CD4-positive, CD25-positive, alpha-beta regulatory T cell (primary cell): ENCODE measurements at regions not wholly inside any gene's neighbourhood (a gene's known extent, or its start where the extent isn't known, plus 50 kb on each side); places are given as distances from the start of the nearest gene placed in this dataset.

Experiments
- ATAC-seq, 2 donors: fragments of 150-1000 bp; cut with Tn5 transposase; one replicate each; pipeline ENCODE4 v1.10.0; 2021; ENCODE audit warnings: low read depth in 2 of 2, moderate number of reproducible peaks in 2 of 2, moderate library complexity in 1 of 2
- DNase-seq, 3 donors: peaks; one replicate each; pipeline versions ENCODE4 v3.0.0 to v3.0.0-alpha.2; 2012 to 2022; ENCODE audit warnings: mixed read lengths in 1 of 3
- H3K27ac ChIP-seq: one replicate; pipeline ENCODE4 v1.7.0; 2013; ENCODE audit warnings: mild to moderate bottlenecking, low read length; ENCODE audit not compliant: insufficient read depth, poor library complexity, severe bottlenecking
- H3K27me3 ChIP-seq: one replicate; pipeline ENCODE4 v1.7.0; 2013; ENCODE audit warnings: low read length; ENCODE audit not compliant: control insufficient read depth, insufficient read depth
- H3K36me3 ChIP-seq: one replicate; pipeline ENCODE4 v1.7.0; 2013; ENCODE audit warnings: mild to moderate bottlenecking, low read length, moderate library complexity; ENCODE audit not compliant: control insufficient read depth, insufficient read depth
- H3K4me1 ChIP-seq: 2 replicates; pipeline ENCODE4 v1.7.0; 2013; ENCODE audit warnings: mild to moderate bottlenecking, low read length; ENCODE audit not compliant: insufficient read depth, control insufficient read depth, poor library complexity, severe bottlenecking
- H3K4me3 ChIP-seq: one replicate; pipeline ENCODE4 v1.7.0; 2013; ENCODE audit warnings: low read depth, mild to moderate bottlenecking, low read length, moderate library complexity
- H3K9me3 ChIP-seq, 2 experiments: 1 replicate in 1 of 2; 2 replicates in 1 of 2; pipeline ENCODE4 v1.7.0; 2013; ENCODE audit warnings: low read length in 2 of 2, mild to moderate bottlenecking in 1 of 2, moderate library complexity in 1 of 2; ENCODE audit not compliant: control insufficient read depth in 2 of 2
- H3K27ac Mint-ChIP-seq, 3 donors: one replicate each; pipeline ENCODE4 v1.8.0; 2020 to 2022; ENCODE audit warnings: mild to moderate bottlenecking in 3 of 3, mixed read lengths in 3 of 3, moderate library complexity in 2 of 3
- H3K27me3 Mint-ChIP-seq: one replicate; pipeline ENCODE4 v1.8.0; 2022; ENCODE audit warnings: mild to moderate bottlenecking, mixed read lengths
- H3K36me3 Mint-ChIP-seq: one replicate; pipeline ENCODE4 v1.8.0; 2020; ENCODE audit warnings: mixed read lengths
- H3K4me1 Mint-ChIP-seq, 4 donors: one replicate each; pipeline ENCODE4 v1.8.0; 2020 to 2022; ENCODE audit warnings: mixed read lengths in 4 of 4, mild to moderate bottlenecking in 1 of 4
- H3K4me3 Mint-ChIP-seq, 4 donors: one replicate each; pipeline ENCODE4 v1.8.0; 2020 to 2022; ENCODE audit warnings: mild to moderate bottlenecking in 4 of 4, mixed read lengths in 4 of 4, moderate library complexity in 3 of 4
- H3K9me3 Mint-ChIP-seq, 7 donors: one replicate each; pipeline ENCODE4 v1.8.0; 2020 to 2022; ENCODE audit warnings: mixed read lengths in 7 of 7, mild to moderate bottlenecking in 3 of 7, moderate library complexity in 2 of 7

- H3K27me3 Mint-ChIP-seq: no peaks in the 10 kb centered on the region
- ATAC-seq (no peak), DNase-seq (no peak)
- Histone ChIP-seq H3K36me3 (no peaks in the 10 kb centered on the region), H3K27me3 (no peaks in the 10 kb centered on the region), H3K27ac (no peak overlapping the region), H3K9me3 (no peaks in the 10 kb centered on the region), H3K4me1 (no peaks in the 10 kb centered on the region), H3K4me3 (no peak overlapping the region)
- H3K9me3 Mint-ChIP-seq: peaks cover 0 to 2% (median 0%) of the 10 kb centered on the region in 7 donors
- H3K4me1 Mint-ChIP-seq: no peaks in the 10 kb centered on the region
- H3K4me3 Mint-ChIP-seq: no peak overlapping the region
- H3K36me3 Mint-ChIP-seq: no peaks in the 10 kb centered on the region
- no peak overlapping the region for H3K27ac Mint-ChIP-seq
These were observed 648.3 kb upstream of the CFAP20DC start for GRCh38 chr3:59698091-59698490.

GRCh38 chr3:59696783-59697182, 647.0 kb upstream of the CFAP20DC start:
- Histone ChIP-seq H3K36me3 (no peaks in the 10 kb centered on the region), H3K4me1 (no peaks in the 10 kb centered on the region), H3K9me3 (no peaks in the 10 kb centered on the region), H3K4me3 (no peak overlapping the region), H3K27me3 (no peaks in the 10 kb centered on the region), H3K27ac (no peak overlapping the region)
- H3K27me3 Mint-ChIP-seq: no peaks in the 10 kb centered on the region
- no peak overlapping the region for H3K27ac Mint-ChIP-seq
- no peaks in the 10 kb centered on the region for H3K4me1 Mint-ChIP-seq
- H3K36me3 Mint-ChIP-seq: peaks cover 4% of the 10 kb centered on the region
- DNase-seq (no peak), ATAC-seq (no peak)
- no peak overlapping the region for H3K4me3 Mint-ChIP-seq
- peaks cover 0 to 2% (median 0%) of the 10 kb centered on the region in 7 donors for H3K9me3 Mint-ChIP-seq

GRCh38 chr3:59695860-59696259, 646.0 kb upstream of the CFAP20DC start:
- H3K4me3 Mint-ChIP-seq: no peak overlapping the region
- H3K4me3 ChIP-seq: no peak overlapping the region
- peaks cover 4% of the 10 kb centered on the region for H3K36me3 Mint-ChIP-seq
- no peaks in the 10 kb centered on the region for H3K27me3 ChIP-seq
- H3K27me3 Mint-ChIP-seq: no peaks in the 10 kb centered on the region
- DNase-seq (no peak), ATAC-seq (no peak)
- H3K4me1 ChIP-seq: no peaks in the 10 kb centered on the region
- no peaks in the 10 kb centered on the region for H3K36me3 ChIP-seq
- no peaks in the 10 kb centered on the region for H3K9me3 ChIP-seq
- peak overlapping the region in 2 of 3 donors; percentile 21 to 27 for H3K27ac Mint-ChIP-seq
- no peaks in the 10 kb centered on the region for H3K4me1 Mint-ChIP-seq
- no peak overlapping the region for H3K27ac ChIP-seq
- H3K9me3 Mint-ChIP-seq: peaks cover 0 to 2% (median 0%) of the 10 kb centered on the region in 7 donors

- no peaks in the 10 kb centered on the region for H3K4me1 ChIP-seq
- H3K36me3 ChIP-seq: no peaks in the 10 kb centered on the region
- Mint-ChIP-seq H3K4me3 (no peak overlapping the region), H3K36me3 (peaks cover 4% of the 10 kb centered on the region), H3K27me3 (peaks cover 2% of the 10 kb centered on the region), H3K4me1 (peaks cover 0 to 7% (median 2%) of the 10 kb centered on the region in 4 donors), H3K27ac (no peak overlapping the region), H3K9me3 (peaks cover 0 to 2% (median 1%) of the 10 kb centered on the region in 7 donors)
- no peak for DNase-seq
- no peak for ATAC-seq
- H3K4me3 ChIP-seq: no peak overlapping the region
- H3K9me3 ChIP-seq: no peaks in the 10 kb centered on the region
- no peaks in the 10 kb centered on the region for H3K27me3 ChIP-seq
- no peak overlapping the region for H3K27ac ChIP-seq
These were observed 642.3 kb upstream of the CFAP20DC start for GRCh38 chr3:59692117-59692516.

- Histone ChIP-seq H3K27ac (no peak overlapping the region), H3K36me3 (no peaks in the 10 kb centered on the region), H3K9me3 (no peaks in the 10 kb centered on the region), H3K27me3 (no peaks in the 10 kb centered on the region), H3K4me1 (no peaks in the 10 kb centered on the region), H3K4me3 (no peak overlapping the region)
- H3K27ac Mint-ChIP-seq: no peak overlapping the region
- DNase-seq (no peak), ATAC-seq (no peak)
- H3K27me3 Mint-ChIP-seq: peaks cover 5% of the 10 kb centered on the region
- H3K9me3 Mint-ChIP-seq: peaks cover 0 to 2% (median 1%) of the 10 kb centered on the region in 7 donors
- peaks cover 0 to 7% (median 2%) of the 10 kb centered on the region in 4 donors for H3K4me1 Mint-ChIP-seq
- no peak overlapping the region for H3K4me3 Mint-ChIP-seq
- H3K36me3 Mint-ChIP-seq: peaks cover 4% of the 10 kb centered on the region
These were observed 641.1 kb upstream of the CFAP20DC start for GRCh38 chr3:59690886-59691285.

- Mint-ChIP-seq H3K27me3 (peaks cover 5% of the 10 kb centered on the region), H3K4me3 (no peak overlapping the region), H3K36me3 (peaks cover 4% of the 10 kb centered on the region), H3K27ac (no peak overlapping the region), H3K9me3 (peaks cover 0 to 2% (median 0%) of the 10 kb centered on the region in 7 donors), H3K4me1 (peaks cover 0 to 7% (median 2%) of the 10 kb centered on the region in 4 donors)
- no peaks in the 10 kb centered on the region for H3K9me3 ChIP-seq
- H3K36me3 ChIP-seq: no peaks in the 10 kb centered on the region
- H3K4me1 ChIP-seq: no peaks in the 10 kb centered on the region
- DNase-seq (no peak), ATAC-seq (no peak)
- no peak overlapping the region for H3K4me3 ChIP-seq
- H3K27me3 ChIP-seq: no peaks in the 10 kb centered on the region
- no peak overlapping the region for H3K27ac ChIP-seq
These were observed 638.8 kb upstream of the CFAP20DC start for GRCh38 chr3:59688636-59689035.

- no peaks in the 10 kb centered on the region for H3K36me3 Mint-ChIP-seq
- no peak overlapping the region for H3K4me3 Mint-ChIP-seq
- H3K4me1 Mint-ChIP-seq: peaks cover 0 to 7% (median 2%) of the 10 kb centered on the region in 4 donors
- no peak for ATAC-seq
- H3K9me3 ChIP-seq: no peaks in the 10 kb centered on the region
- H3K36me3 ChIP-seq: no peaks in the 10 kb centered on the region
- no peak overlapping the region for H3K27ac ChIP-seq
- peaks cover 14% of the 10 kb centered on the region for H3K27me3 Mint-ChIP-seq
- H3K27me3 ChIP-seq: no peaks in the 10 kb centered on the region
- no peak for DNase-seq
- no peaks in the 10 kb centered on the region for H3K4me1 ChIP-seq
- H3K27ac Mint-ChIP-seq: no peak overlapping the region
- no peak overlapping the region for H3K4me3 ChIP-seq
- peaks cover 0 to 2% (median 0%) of the 10 kb centered on the region in 7 donors for H3K9me3 Mint-ChIP-seq
These were observed 635.6 kb upstream of the CFAP20DC start for GRCh38 chr3:59685432-59685831.

- no peaks in the 10 kb centered on the region for H3K36me3 ChIP-seq
- H3K4me1 Mint-ChIP-seq: peaks cover 0 to 4% (median 0%) of the 10 kb centered on the region in 4 donors
- no peaks in the 10 kb centered on the region for H3K27me3 ChIP-seq
- H3K9me3 Mint-ChIP-seq: peaks cover 0 to 2% (median 0%) of the 10 kb centered on the region in 7 donors
- no peaks in the 10 kb centered on the region for H3K4me1 ChIP-seq
- peaks cover 16% of the 10 kb centered on the region for H3K27me3 Mint-ChIP-seq
- no peaks in the 10 kb centered on the region for H3K9me3 ChIP-seq
- H3K4me3 ChIP-seq: no peak overlapping the region
- H3K36me3 Mint-ChIP-seq: no peaks in the 10 kb centered on the region
- H3K27ac Mint-ChIP-seq: no peak overlapping the region
- no peak overlapping the region for H3K4me3 Mint-ChIP-seq
- ATAC-seq: no peak
- H3K27ac ChIP-seq: no peak overlapping the region
- DNase-seq: no peak
These were observed 634.9 kb upstream of the CFAP20DC start for GRCh38 chr3:59684766-59685165.
